ENCODE measurements at regions not wholly inside any gene's neighbourhood (a gene's known extent, or its start where the extent isn't known, plus 50 kb on each side); places are given as distances from the start of the nearest gene placed in this dataset.

- no peak for DNase-seq
Observed at GRCh38 chr1:22387919-22388580, 63.6 kb upstream of the ZBTB40 start.

- no peak for DNase-seq
Observed at GRCh38 chr1:22388671-22389450, 62.8 kb upstream of the ZBTB40 start.

GRCh38 chr1:22393587-22393986 lies 58.1 kb upstream of the ZBTB40 start:
- no peak for DNase-seq

- DNase-seq = peak in 3 of 6 experiments; percentile 59 to 70 (median 68)
Observed at GRCh38 chr1:22398656-22399420, 52.8 kb upstream of the ZBTB40 start.

- no peak for DNase-seq
Observed at GRCh38 chr1:22399421-22400091, 52.1 kb upstream of the ZBTB40 start.
